ENCODE measurements at regions not wholly inside any gene's neighbourhood (a gene's known extent, or its start where the extent isn't known, plus 50 kb on each side); places are given as distances from the start of the nearest gene placed in this dataset.

- TF ChIP-seq POLR2AphosphoS5 (IDR thresholded peaks at IDR 0.05) (no peak), POLR2A (IDR thresholded peaks at IDR 0.05) (no peak), EP300 (IDR thresholded peaks at IDR 0.05; ENCODE audit: low read depth) (no peak), CTCF (IDR thresholded peaks at IDR 0.05) (no peak)
- no peak overlapping the region for H3K4me3 ChIP-seq
- in situ Hi-C loops (cut with MboI; ENCODE audit: low pct_ligation_motif_present in 1 of 4, low pct_unique_long_range_greater_than_20kb in 1 of 4, low sequenced_read_pairs in 3 of 4) (no loop called here), intact Hi-C loops (cut with DNase I; ENCODE audit: low total_unique reads) (no loop called here)
- DNase-seq: no peak
- no peak overlapping the region for H3K27ac ChIP-seq
- no peaks in the 10 kb centered on the region for H3K36me3 ChIP-seq
- H3K9me3 ChIP-seq: no peaks in the 10 kb centered on the region
- H3K27me3 ChIP-seq: no peaks in the 10 kb centered on the region
- no peaks in the 10 kb centered on the region for H3K4me1 ChIP-seq
- 85 to 88% methylated on average over 2 of the region's 2 CpGs for WGBS, 2 donors (ENCODE audit: low coverage in 1 of 2)
Observed at GRCh38 chr3:159724627-159725026, 264.0 kb upstream of the IL12A start.

- Histone ChIP-seq H3K27ac (no peak overlapping the region), H3K9me3 (no peaks in the 10 kb centered on the region), H3K4me1 (no peaks in the 10 kb centered on the region), H3K4me3 (no peak overlapping the region), H3K27me3 (no peaks in the 10 kb centered on the region), H3K36me3 (no peaks in the 10 kb centered on the region)
- in situ Hi-C loops (cut with MboI; ENCODE audit: low pct_ligation_motif_present in 1 of 4, low pct_unique_long_range_greater_than_20kb in 1 of 4, low sequenced_read_pairs in 3 of 4): no loop called here
- no peak for DNase-seq
- intact Hi-C loops (cut with DNase I; ENCODE audit: low total_unique reads): no loop called here
- TF ChIP-seq POLR2A (IDR thresholded peaks at IDR 0.05) (no peak), EP300 (IDR thresholded peaks at IDR 0.05; ENCODE audit: low read depth) (no peak), CTCF (IDR thresholded peaks at IDR 0.05) (no peak), POLR2AphosphoS5 (IDR thresholded peaks at IDR 0.05) (no peak)
- WGBS, 2 donors (ENCODE audit: low coverage in 1 of 2): 52 to 59% methylated on average over 3 to 7 of the region's 7 CpGs
Observed at GRCh38 chr3:159726231-159726964, 262.2 kb upstream of the IL12A start.

DNA sequence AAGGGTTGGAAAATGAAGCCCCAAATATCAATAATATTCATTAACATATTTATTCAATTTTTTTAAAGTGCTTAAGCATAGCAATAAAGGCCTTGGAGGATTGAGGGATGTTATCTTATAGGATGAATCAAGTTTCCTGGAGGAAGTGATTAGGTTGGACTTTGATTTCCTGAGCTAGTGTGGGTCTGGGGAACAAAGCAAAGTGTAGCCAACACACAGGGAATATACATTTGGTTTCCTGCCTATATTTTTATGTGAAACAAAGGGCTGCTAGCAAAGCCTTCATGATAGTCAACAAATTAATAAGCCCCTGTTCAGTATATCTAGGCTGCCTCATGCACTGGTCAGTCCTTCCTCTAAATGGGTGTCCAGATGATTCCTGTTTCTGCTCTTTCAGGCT, 261.1 kb upstream of the IL12A start:
- Histone ChIP-seq H3K4me1 (peaks cover 0 to 4% (median 0%) of the 10 kb centered on the region in 4 donors), H3K4me3 (no peak overlapping the region), H3K27ac (no peak overlapping the region), H3K27me3 (no peaks in the 10 kb centered on the region), H3K9me3 (no peaks in the 10 kb centered on the region), H3K36me3 (no peaks in the 10 kb centered on the region)
- in situ Hi-C loops (cut with MboI; ENCODE audit: low pct_ligation_motif_present in 1 of 4, low pct_unique_long_range_greater_than_20kb in 1 of 4, low sequenced_read_pairs in 3 of 4) (no loop called here), intact Hi-C loops (cut with DNase I; ENCODE audit: low total_unique reads) (no loop called here)
- TF ChIP-seq POLR2AphosphoS5 (IDR thresholded peaks at IDR 0.05) (no peak), EP300 (IDR thresholded peaks at IDR 0.05; ENCODE audit: low read depth) (no peak), CTCF (IDR thresholded peaks at IDR 0.05) (no peak), POLR2A (IDR thresholded peaks at IDR 0.05) (no peak)
- no peak for DNase-seq

DNA sequence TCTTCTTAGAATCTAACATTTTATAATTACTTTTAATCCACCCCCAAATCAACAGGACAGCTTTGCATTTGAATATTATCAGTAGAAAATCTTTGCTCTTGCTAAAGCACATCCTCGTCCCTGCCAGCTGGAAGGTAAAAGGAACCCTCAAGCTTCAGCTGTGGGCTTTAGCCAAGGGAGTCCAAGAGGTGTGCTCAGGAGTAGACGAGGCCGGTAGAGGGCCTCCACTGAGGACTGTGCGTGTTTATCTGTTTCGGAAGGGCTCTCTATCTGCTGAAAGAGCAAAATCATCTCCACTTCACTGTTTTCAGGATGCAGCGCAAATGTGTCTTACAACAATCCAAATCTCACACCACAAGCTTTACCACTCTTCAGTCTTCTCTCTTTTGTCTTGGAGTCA, 257.4 kb upstream of the IL12A start:
- intact Hi-C loops (cut with DNase I; ENCODE audit: low total_unique reads): no loop called here
- H3K4me3 ChIP-seq: no peak overlapping the region
- no peak for DNase-seq
- H3K27ac ChIP-seq: no peak overlapping the region
- no peaks in the 10 kb centered on the region for H3K9me3 ChIP-seq
- in situ Hi-C loops (cut with MboI; ENCODE audit: low pct_ligation_motif_present in 1 of 4, low pct_unique_long_range_greater_than_20kb in 1 of 4, low sequenced_read_pairs in 3 of 4): no loop called here
- peaks cover 0 to 15% (median 0%) of the 10 kb centered on the region in 4 donors for H3K4me1 ChIP-seq
- H3K36me3 ChIP-seq: no peaks in the 10 kb centered on the region
- 83 to 87% methylated on average over 2 to 6 of the region's 6 CpGs for WGBS, 2 donors (ENCODE audit: low coverage in 1 of 2)
- H3K27me3 ChIP-seq: no peaks in the 10 kb centered on the region
- TF ChIP-seq EP300 (IDR thresholded peaks at IDR 0.05; ENCODE audit: low read depth): no peak
- TF ChIP-seq POLR2AphosphoS5 (IDR thresholded peaks at IDR 0.05): no peak
- no peak for TF ChIP-seq CTCF (IDR thresholded peaks at IDR 0.05)
- TF ChIP-seq POLR2A (IDR thresholded peaks at IDR 0.05): no peak
